Upper lobe of left lung (tissue), 6 donors: ENCODE measurements at regions not wholly inside any gene's neighbourhood (a gene's known extent, or its start where the extent isn't known, plus 50 kb on each side); places are given as distances from the start of the nearest gene placed in this dataset.

Experiments used
- ATAC-seq, 2 donors: fragments of 200-7000 bp; cut with Tn5 transposase; one replicate each; pipeline ENCODE4 v1.9.1; 2022; ENCODE audit warnings: mild to moderate bottlenecking in 2 of 2, moderate library complexity in 2 of 2; ENCODE audit not compliant: low FRiP score in 2 of 2
- DNase-seq, 2 donors: peaks; one replicate each; pipeline ENCODE4 v3.0.0-alpha.2; 2019 to 2020
- H3K27ac ChIP-seq, 4 donors: fragments of 200-600 bp; sonication (generic); one replicate each; pipeline ENCODE4 v1.5.1; 2016 to 2019
- H3K27me3 ChIP-seq, 4 donors: fragments of 200-600 bp; sonication (generic); one replicate each; pipeline ENCODE4 v1.5.1; 2017 to 2019
- H3K36me3 ChIP-seq, 4 donors: fragments of 200-600 bp; sonication (generic); one replicate each; pipeline ENCODE4 v1.5.1; 2016 to 2019
- H3K4me1 ChIP-seq, 4 donors: fragments of 200-600 bp; sonication (generic); one replicate each; pipeline ENCODE4 v1.5.1; 2018 to 2019
- H3K4me3 ChIP-seq, 4 donors: fragments of 200-600 bp; sonication (generic); one replicate each; pipeline ENCODE4 v1.5.1; 2017 to 2019; ENCODE audit warnings: mild to moderate bottlenecking in 2 of 4, moderate library complexity in 1 of 4
- H3K9me3 ChIP-seq, 4 donors: fragments of 200-600 bp; sonication (generic); one replicate each; pipeline ENCODE4 v1.5.1; 2018 to 2019
- EP300 ChIP-seq, 4 donors: sonication (generic); formaldehyde crosslinking; IDR thresholded peaks; one replicate each; pipeline ENCODE4 v1.5.1; 2017; ENCODE audit warnings: antibody characterized with exemption in 4 of 4, control low read depth in 2 of 4
- POLR2A ChIP-seq, 4 donors: fragments of 450-650 bp; IDR thresholded peaks; one replicate each; pipeline ENCODE4 v1.5.1; 2016 to 2017; ENCODE audit warnings: antibody characterized with exemption in 4 of 4, mild to moderate bottlenecking in 2 of 4
- POLR2AphosphoS5 ChIP-seq, 2 donors: sonication (generic); formaldehyde crosslinking; IDR thresholded peaks; one replicate each; pipeline ENCODE4 v1.5.1; 2017; ENCODE audit warnings: antibody characterized with exemption in 2 of 2
- WGBS, 2 donors: methylation state at CpG; one replicate each; pipeline ENCODE4 v1.1.5; 2017 to 2018; 5-methylcytosine and 5-hydroxymethylcytosine counted together
- TF ChIP-seq, protein P1 (sequence below), 6 experiments: fragments of 450-650 bp in 4 of 6; fragments of 200-600 bp in 2 of 6; sonication (generic) in 2 of 6; IDR thresholded peaks; one replicate each; pipeline ENCODE4 v1.5.1; 2016 to 2019; ENCODE audit warnings: antibody characterized with exemption in 6 of 6
- donor health status: DM: no; HTN: no; CAD: no; lungs with moderate emphysema.
- donor health status: DM: no; HTN: yes; CAD: no; lungs with severe emphysema.

DNA sequence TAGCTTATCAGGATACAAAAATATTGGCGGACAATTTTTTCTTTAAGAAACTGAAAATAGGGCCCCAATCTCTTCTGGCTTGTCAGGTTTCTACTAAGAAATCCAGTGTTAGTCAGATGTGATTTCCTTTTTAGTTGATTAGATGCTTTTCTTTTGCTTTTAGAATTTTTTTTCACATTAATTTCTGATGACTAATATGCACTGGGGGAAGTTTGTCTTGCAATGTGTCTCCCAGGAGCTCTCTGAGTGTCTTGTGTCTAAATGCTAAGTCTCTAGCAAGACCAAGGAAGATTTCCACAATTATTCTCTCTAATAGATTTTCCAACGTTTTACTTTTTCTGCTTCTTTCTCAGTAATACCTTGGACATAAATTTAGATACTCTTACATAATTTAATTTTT lies 559.8 kb upstream of the TYRP1 start:
- Histone ChIP-seq H3K36me3 (no peaks in the 10 kb centered on the region), H3K4me3 (no peak overlapping the region), H3K4me1 (no peaks in the 10 kb centered on the region), H3K27ac (no peak overlapping the region), H3K9me3 (no peaks in the 10 kb centered on the region), H3K27me3 (no peaks in the 10 kb centered on the region)
- no peak for TF ChIP-seq POLR2AphosphoS5 (IDR thresholded peaks at IDR 0.05)
- TF ChIP-seq POLR2A (IDR thresholded peaks at IDR 0.05): no peak
- TF ChIP-seq EP300 (IDR thresholded peaks at IDR 0.05): no peak
- TF ChIP-seq, protein P1, sequence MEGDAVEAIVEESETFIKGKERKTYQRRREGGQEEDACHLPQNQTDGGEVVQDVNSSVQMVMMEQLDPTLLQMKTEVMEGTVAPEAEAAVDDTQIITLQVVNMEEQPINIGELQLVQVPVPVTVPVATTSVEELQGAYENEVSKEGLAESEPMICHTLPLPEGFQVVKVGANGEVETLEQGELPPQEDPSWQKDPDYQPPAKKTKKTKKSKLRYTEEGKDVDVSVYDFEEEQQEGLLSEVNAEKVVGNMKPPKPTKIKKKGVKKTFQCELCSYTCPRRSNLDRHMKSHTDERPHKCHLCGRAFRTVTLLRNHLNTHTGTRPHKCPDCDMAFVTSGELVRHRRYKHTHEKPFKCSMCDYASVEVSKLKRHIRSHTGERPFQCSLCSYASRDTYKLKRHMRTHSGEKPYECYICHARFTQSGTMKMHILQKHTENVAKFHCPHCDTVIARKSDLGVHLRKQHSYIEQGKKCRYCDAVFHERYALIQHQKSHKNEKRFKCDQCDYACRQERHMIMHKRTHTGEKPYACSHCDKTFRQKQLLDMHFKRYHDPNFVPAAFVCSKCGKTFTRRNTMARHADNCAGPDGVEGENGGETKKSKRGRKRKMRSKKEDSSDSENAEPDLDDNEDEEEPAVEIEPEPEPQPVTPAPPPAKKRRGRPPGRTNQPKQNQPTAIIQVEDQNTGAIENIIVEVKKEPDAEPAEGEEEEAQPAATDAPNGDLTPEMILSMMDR (IDR thresholded peaks at IDR 0.05): no peak
- ATAC-seq (no peak), DNase-seq (no peak)
- WGBS, 2 donors: 82 to 83% methylated on average over 2 of the region's 2 CpGs

DNA sequence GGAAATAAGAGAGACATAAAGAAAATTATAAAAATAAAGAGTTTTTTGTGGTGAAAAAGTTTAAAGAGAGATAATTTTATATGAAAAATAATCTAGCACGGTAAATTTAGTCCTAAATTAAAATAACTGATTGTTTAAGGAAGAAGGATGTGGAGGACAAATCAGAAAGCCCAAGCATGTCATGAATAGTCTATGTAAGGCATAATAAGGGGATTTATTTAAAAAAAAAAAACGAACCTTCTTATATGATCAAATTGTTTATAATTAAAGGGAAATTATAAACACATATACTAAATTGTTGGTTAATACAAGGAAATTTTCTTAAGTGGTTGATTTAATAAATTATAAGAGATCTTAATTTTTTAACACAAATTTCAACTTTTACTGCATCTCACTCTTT lies 551.8 kb upstream of the TYRP1 start:
- TF ChIP-seq POLR2AphosphoS5 (IDR thresholded peaks at IDR 0.05) (no peak), EP300 (IDR thresholded peaks at IDR 0.05) (no peak), POLR2A (IDR thresholded peaks at IDR 0.05) (no peak)
- TF ChIP-seq, protein P1 (IDR thresholded peaks at IDR 0.05): no peak
- no peak overlapping the region for H3K4me3 ChIP-seq
- no peak for ATAC-seq
- H3K4me1 ChIP-seq: no peaks in the 10 kb centered on the region
- H3K9me3 ChIP-seq: no peaks in the 10 kb centered on the region
- 63 to 67% methylated on average over 2 of the region's 2 CpGs for WGBS, 2 donors
- H3K36me3 ChIP-seq: no peaks in the 10 kb centered on the region
- H3K27ac ChIP-seq: no peak overlapping the region
- no peaks in the 10 kb centered on the region for H3K27me3 ChIP-seq
- no peak for DNase-seq

DNA sequence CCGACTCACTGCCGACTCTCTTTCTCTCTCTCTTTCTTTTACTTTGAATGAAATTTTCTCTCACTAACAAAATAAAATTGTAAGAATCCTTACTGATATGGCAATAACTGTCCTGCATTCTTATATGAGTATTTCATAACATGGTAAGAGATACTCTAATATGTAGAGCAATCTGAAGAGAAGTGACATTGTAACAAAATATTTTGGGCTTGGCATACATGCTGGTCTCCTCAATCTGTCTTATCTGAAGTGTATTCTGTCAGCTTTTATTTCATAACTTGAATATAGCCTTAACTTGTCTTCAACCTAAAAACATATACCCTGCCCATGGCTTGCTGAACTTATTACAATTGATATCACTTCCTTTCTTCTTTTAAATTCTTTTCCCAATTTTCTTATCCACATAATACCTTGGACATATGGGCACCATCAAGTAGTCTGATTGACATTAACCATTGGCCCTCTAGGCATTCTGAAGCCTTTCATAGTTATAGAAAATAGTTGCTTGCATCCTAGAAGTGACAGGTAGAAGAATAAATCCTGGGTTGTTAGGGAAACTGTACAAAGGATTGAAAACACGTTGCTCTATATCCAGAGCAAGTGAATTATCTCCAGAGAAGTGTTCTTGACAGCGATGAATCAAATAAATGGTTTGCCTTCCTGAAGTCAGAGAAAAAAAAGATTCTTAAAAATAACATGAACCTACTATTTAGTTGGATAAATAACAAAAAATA lies 537.6 kb upstream of the TYRP1 start:
- no peak overlapping the region for H3K4me3 ChIP-seq
- DNase-seq: no peak
- H3K27me3 ChIP-seq: no peaks in the 10 kb centered on the region
- H3K36me3 ChIP-seq: no peaks in the 10 kb centered on the region
- no peaks in the 10 kb centered on the region for H3K9me3 ChIP-seq
- no peak overlapping the region for H3K27ac ChIP-seq
- H3K4me1 ChIP-seq: no peaks in the 10 kb centered on the region
- TF ChIP-seq, protein P1 (IDR thresholded peaks at IDR 0.05): no peak
- no peak for TF ChIP-seq POLR2A (IDR thresholded peaks at IDR 0.05)
- no peak for TF ChIP-seq EP300 (IDR thresholded peaks at IDR 0.05)
- TF ChIP-seq POLR2AphosphoS5 (IDR thresholded peaks at IDR 0.05): no peak
- 78 to 79% methylated on average over 4 of the region's 4 CpGs for WGBS, 2 donors
- no peak for ATAC-seq

DNA sequence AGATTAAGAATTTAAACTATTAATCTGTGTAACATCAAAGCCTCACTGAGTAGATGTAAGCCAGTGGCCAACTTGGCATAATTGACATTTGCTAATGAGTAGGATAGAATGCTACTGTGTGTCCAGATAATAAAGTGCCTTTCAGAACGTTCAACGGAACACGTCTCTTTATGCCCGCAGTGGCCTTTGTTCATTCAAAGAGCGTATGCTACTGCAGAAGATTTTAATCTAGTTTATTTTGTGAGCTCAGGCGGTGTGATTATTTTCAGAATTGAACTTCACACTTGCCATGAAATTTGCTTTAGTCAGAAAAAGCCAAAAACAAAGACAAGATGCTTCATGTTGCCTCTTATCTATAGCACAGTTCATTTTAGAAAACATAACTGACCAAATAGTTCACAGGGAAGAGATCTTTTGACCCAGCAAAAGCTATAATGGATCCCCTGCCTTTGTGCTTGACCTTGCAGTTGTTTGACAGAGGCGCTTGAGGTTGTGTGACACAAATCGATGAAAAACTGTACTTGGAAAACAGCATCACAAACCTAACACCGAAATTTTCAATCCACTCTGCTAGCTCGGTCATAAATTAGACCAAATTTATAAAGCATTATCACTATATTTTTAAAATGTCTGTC lies 530.9 kb upstream of the TYRP1 start:
- H3K4me1 ChIP-seq: no peaks in the 10 kb centered on the region
- no peak overlapping the region for H3K27ac ChIP-seq
- no peaks in the 10 kb centered on the region for H3K9me3 ChIP-seq
- H3K27me3 ChIP-seq: no peaks in the 10 kb centered on the region
- ATAC-seq (no peak), DNase-seq (no peak)
- H3K4me3 ChIP-seq: no peak overlapping the region
- no peak for TF ChIP-seq EP300 (IDR thresholded peaks at IDR 0.05)
- no peak for TF ChIP-seq POLR2A (IDR thresholded peaks at IDR 0.05)
- TF ChIP-seq, protein P1 (IDR thresholded peaks at IDR 0.05): no peak
- TF ChIP-seq POLR2AphosphoS5 (IDR thresholded peaks at IDR 0.05): no peak
- 76 to 83% methylated on average over 10 of the region's 10 CpGs for WGBS, 2 donors
- no peaks in the 10 kb centered on the region for H3K36me3 ChIP-seq
